GM12878 (cell line): ENCODE measurements at regions not wholly inside any gene's neighbourhood (a gene's known extent, or its start where the extent isn't known, plus 50 kb on each side); places are given as distances from the start of the nearest gene placed in this dataset.

Source experiments
- ATAC-seq: fragments of 200-7000 bp; cut with Tn5 transposase; 3 replicates; pipeline ENCODE4 v1.9.1; 2020; ENCODE audit warnings: mild to moderate bottlenecking, moderate library complexity
- BruUV-seq: library from RNA; stranded (reverse); fragments of 400-500 nt; replicated peaks from 2 replicates; lab custom pipeline; 2021; lab: Mats Ljungman, UMichigan
- CTCF ChIA-PET: fragments of 300-600 bp; sonication (Branson Sonifier 250); formaldehyde crosslinking; extraction: SDS; loops from one replicate; lab custom pipeline; 2021; ENCODE audit warnings: inconsistent platforms; lab: Yijun Ruan, JAX
- POLR2A ChIA-PET: fragments of 350-600 bp; formaldehyde crosslinking; extraction: SDS; loops from one replicate; lab custom pipeline; 2021; ENCODE audit warnings: inconsistent platforms; lab: Charles Lee
- RAD21 ChIA-PET: fragments of 300-600 bp; sonication (Branson Sonifier 250); formaldehyde crosslinking; loops from one replicate; lab custom pipeline; 2023; ENCODE audit warnings: antibody characterized with exemption; ENCODE audit not compliant: unreplicated experiment; lab: Charles Lee
- SMC1A ChIA-PET: fragments of 300-600 bp; sonication (Branson Sonifier 250); formaldehyde crosslinking; loops from one replicate; lab custom pipeline; 2023; ENCODE audit not compliant: unreplicated experiment, uncharacterized antibody; lab: Charles Lee
- DNase-seq: peaks from one replicate; pipeline ENCODE4 v3.0.0-alpha.2; 2011; ENCODE audit warnings: low read depth, low spot score
- FAIRE-seq: peaks from 3 replicates; lab custom pipeline; 2011; peaks lifted over from hg19 to GRCh38; lab: Jason Lieb, UNC
- H2AFZ ChIP-seq: 2 replicates; pipeline ENCODE4 v1.6.0; 2011; ENCODE audit warnings: low read depth, low read length, control low read depth; ENCODE audit not compliant: control insufficient read depth
- H3K27ac ChIP-seq: 2 replicates; pipeline ENCODE4 v1.5.1; 2011; ENCODE audit warnings: control low read depth; ENCODE audit not compliant: control insufficient read depth, insufficient read depth
- H3K27me3 ChIP-seq, 2 experiments: replicated peaks in 1 of 2; 2 replicates each; pipeline versions ENCODE4 v1.6.0 to v1.6.1; 2011; ENCODE audit warnings: low read length in 1 of 2; ENCODE audit not compliant: control insufficient read depth in 2 of 2, insufficient read depth in 2 of 2
- H3K36me3 ChIP-seq, 2 experiments: 2 replicates each; pipeline ENCODE4 v1.5.1; 2011; ENCODE audit warnings: low read length in 1 of 2; ENCODE audit not compliant: control insufficient read depth in 2 of 2, insufficient read depth in 2 of 2
- H3K4me1 ChIP-seq: 2 replicates; pipeline ENCODE4 v1.6.1; 2011; ENCODE audit warnings: mild to moderate bottlenecking, low read length, moderate library complexity, mixed read lengths; ENCODE audit not compliant: control insufficient read depth, insufficient read depth
- H3K4me2 ChIP-seq: 2 replicates; pipeline ENCODE4 v1.6.0; 2011; ENCODE audit warnings: control low read depth; ENCODE audit not compliant: control insufficient read depth, insufficient read depth
- H3K4me3 ChIP-seq: fragments of 200-600 bp; sonication (generic); 2 replicates; pipeline ENCODE4 v1.5.1; 2016
- H3K79me2 ChIP-seq: 2 replicates; pipeline ENCODE4 v1.6.0; 2011; ENCODE audit warnings: low read length; ENCODE audit not compliant: control insufficient read depth, insufficient read depth
- H3K9ac ChIP-seq: 2 replicates; pipeline ENCODE4 v1.8.0; 2011; ENCODE audit warnings: low read length, control low read depth, mixed read lengths; ENCODE audit not compliant: control insufficient read depth, insufficient read depth
- H3K9me3 ChIP-seq: replicated peaks from 3 replicates; pipeline ENCODE4 v1.5.1; 2011; ENCODE audit warnings: mild to moderate bottlenecking, low read length; ENCODE audit not compliant: control insufficient read depth, insufficient read depth
- H4K20me1 ChIP-seq: 2 replicates; pipeline ENCODE4 v1.6.0; 2011; ENCODE audit not compliant: control insufficient read depth, insufficient read depth
- BMI1 ChIP-seq: fragments of 450-650 bp; IDR thresholded peaks from 2 replicates; pipeline ENCODE4 v1.6.1; 2016; ENCODE audit warnings: mild to moderate bottlenecking, moderate library complexity, borderline replicate concordance
- CHD4 ChIP-seq: fragments of 200-600 bp; sonication (generic); IDR thresholded peaks from 2 replicates; pipeline ENCODE4 v1.6.1; 2016; ENCODE audit warnings: mild to moderate bottlenecking
- ESRRA ChIP-seq: IDR thresholded peaks from 2 replicates; pipeline ENCODE4 v1.6.1; 2012; ENCODE audit warnings: mild to moderate bottlenecking, low read length, improper control_type of control experiment
- IRF4 ChIP-seq: IDR thresholded peaks from 2 replicates; pipeline ENCODE4 v1.6.1; 2011; ENCODE audit warnings: low read depth, low read length
- JUNB ChIP-seq: IDR thresholded peaks from 2 replicates; pipeline ENCODE4 v1.6.1; 2016; ENCODE audit warnings: antibody characterized with exemption, mild to moderate bottlenecking
- JUND ChIP-seq: IDR thresholded peaks from 2 replicates; pipeline ENCODE4 v1.6.1; 2012; ENCODE audit warnings: low read depth, mild to moderate bottlenecking, low read length, improper control_type of control experiment, moderate library complexity
- NBN ChIP-seq: fragments of 450-650 bp; IDR thresholded peaks from 2 replicates; pipeline ENCODE4 v1.6.1; 2016
- NFYB ChIP-seq: IDR thresholded peaks from 2 replicates; pipeline ENCODE4 v1.6.1; 2011; ENCODE audit warnings: low read depth, mild to moderate bottlenecking, low read length, improper control_type of control experiment, moderate library complexity; ENCODE audit not compliant: insufficient read depth
- NR2F1 ChIP-seq: fragments of 450-650 bp; conservative IDR thresholded peaks from 2 replicates; pipeline ENCODE4 v1.6.1; 2017; ENCODE audit warnings: mild to moderate bottlenecking
- RAD51 ChIP-seq: fragments of 450-650 bp; IDR thresholded peaks from 2 replicates; pipeline ENCODE4 v1.6.1; 2016; ENCODE audit warnings: moderate library complexity, mild to moderate bottlenecking, inconsistent platforms
- RB1 ChIP-seq: fragments of 450-650 bp; formaldehyde crosslinking; IDR thresholded peaks from 2 replicates; pipeline ENCODE4 v1.6.1; 2017; ENCODE audit warnings: mild to moderate bottlenecking, borderline replicate concordance
- RBBP5 ChIP-seq: fragments of 200-600 bp; sonication (generic); conservative IDR thresholded peaks from 2 replicates; pipeline ENCODE4 v1.6.1; 2016
- SIX5 ChIP-seq: IDR thresholded peaks from 2 replicates; pipeline ENCODE4 v1.6.1; 2011; ENCODE audit warnings: mild to moderate bottlenecking, low read depth, low read length, moderate library complexity; ENCODE audit not compliant: severe bottlenecking
- TARDBP ChIP-seq: IDR thresholded peaks from 2 replicates; pipeline ENCODE4 v1.6.1; 2016; ENCODE audit warnings: borderline replicate concordance
- WGBS: methylation state at CpG from one replicate; pipeline ENCODE4 v1.1.6; 2016; ENCODE audit warnings: low lambda C conversion rate; ENCODE audit not compliant: insufficient replicate concordance, insufficient coverage; ENCODE audit errors: missing lambda C conversion rate; 5-methylcytosine and 5-hydroxymethylcytosine counted together
- in situ Hi-C: fragments of 300-500 bp; cut with MboI; formaldehyde crosslinking; loops from 9 replicates; pipeline ENCODE4 v1.14.3; 2018; ENCODE audit warnings: mixed read lengths
- intact Hi-C: fragments of 100-400 bp; cut with micrococcal nuclease; formaldehyde crosslinking; loops from one replicate; pipeline ENCODE4 v1.14.2; 2022; ENCODE audit not compliant: unreplicated experiment
- TF ChIP-seq, protein P1 (sequence below): IDR thresholded peaks from 2 replicates; pipeline ENCODE4 v1.6.1; 2011; ENCODE audit warnings: mild to moderate bottlenecking, low read depth, low read length, moderate library complexity; ENCODE audit not compliant: insufficient replicate concordance
- TF ChIP-seq, protein P2 (sequence below): fragments of 450-650 bp; formaldehyde crosslinking; IDR thresholded peaks from 2 replicates; pipeline ENCODE4 v1.4.0; 2022; ENCODE audit warnings: mild to moderate bottlenecking, moderate library complexity
- TF ChIP-seq, protein P3 (sequence below): fragments of 450-650 bp; IDR thresholded peaks from 2 replicates; pipeline ENCODE4 v1.6.1; 2018; ENCODE audit warnings: borderline replicate concordance, mild to moderate bottlenecking; ENCODE audit not compliant: partially characterized antibody

DNA sequence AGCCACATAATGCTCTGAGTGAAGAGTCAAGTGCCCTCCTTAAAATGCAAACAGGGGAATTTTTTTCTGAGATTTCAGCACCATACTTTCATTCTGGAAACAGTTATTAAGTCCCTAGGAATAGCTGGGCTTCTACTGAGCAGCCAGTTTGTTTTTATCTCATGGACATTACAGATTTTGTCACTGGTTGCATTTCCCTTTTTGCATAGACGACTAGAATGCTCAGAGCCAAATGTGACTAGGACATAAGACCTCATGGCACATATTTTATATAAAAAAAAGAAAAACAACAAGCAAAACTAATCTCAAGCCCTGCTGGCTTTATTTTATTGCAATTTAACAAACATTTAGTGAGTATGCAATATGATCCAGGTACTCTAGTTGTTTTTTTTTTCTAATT is 112.7 kb upstream of the NANOGP8 start:
- H4K20me1 ChIP-seq: no peaks in the 10 kb centered on the region
- H3K27ac ChIP-seq: no peak overlapping the region
- ChIA-PET POLR2A (no interaction called here), SMC1A (interaction anchor here (0.5 to 1.7 kb wide), 2 partner anchors 10 to 345 kb away, joined by 3 to 4 read pairs; no protein-coding TSS in a partner anchor), RAD21 (no interaction called here), CTCF (no interaction called here)
- no peaks in the 10 kb centered on the region for H3K27me3 ChIP-seq
- FAIRE-seq (no peak), DNase-seq (no peak), ATAC-seq (no peak)
- no peaks in the 10 kb centered on the region for H3K79me2 ChIP-seq
- intact Hi-C loops: no loop called here
- no peaks in the 10 kb centered on the region for H3K9me3 ChIP-seq
- H3K4me1 ChIP-seq: no peaks in the 10 kb centered on the region
- no peaks in the 10 kb centered on the region for H3K36me3 ChIP-seq
- BruUV-seq: no TSS peak
- TF ChIP-seq RB1 (no peak), NBN (no peak), BMI1 (no peak), RBBP5 (no peak), CHD4 (no peak), NR2F1 (no peak), NFYB (no peak), ESRRA (no peak), JUND (no peak), JUNB (no peak), SIX5 (no peak), IRF4 (no peak), TARDBP (no peak), RAD51 (no peak)
- TF ChIP-seq, protein P1, sequence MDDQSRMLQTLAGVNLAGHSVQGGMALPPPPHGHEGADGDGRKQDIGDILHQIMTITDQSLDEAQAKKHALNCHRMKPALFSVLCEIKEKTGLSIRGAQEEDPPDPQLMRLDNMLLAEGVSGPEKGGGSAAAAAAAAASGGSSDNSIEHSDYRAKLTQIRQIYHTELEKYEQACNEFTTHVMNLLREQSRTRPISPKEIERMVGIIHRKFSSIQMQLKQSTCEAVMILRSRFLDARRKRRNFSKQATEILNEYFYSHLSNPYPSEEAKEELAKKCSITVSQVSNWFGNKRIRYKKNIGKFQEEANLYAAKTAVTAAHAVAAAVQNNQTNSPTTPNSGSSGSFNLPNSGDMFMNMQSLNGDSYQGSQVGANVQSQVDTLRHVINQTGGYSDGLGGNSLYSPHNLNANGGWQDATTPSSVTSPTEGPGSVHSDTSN: no peak
- TF ChIP-seq, protein P2, sequence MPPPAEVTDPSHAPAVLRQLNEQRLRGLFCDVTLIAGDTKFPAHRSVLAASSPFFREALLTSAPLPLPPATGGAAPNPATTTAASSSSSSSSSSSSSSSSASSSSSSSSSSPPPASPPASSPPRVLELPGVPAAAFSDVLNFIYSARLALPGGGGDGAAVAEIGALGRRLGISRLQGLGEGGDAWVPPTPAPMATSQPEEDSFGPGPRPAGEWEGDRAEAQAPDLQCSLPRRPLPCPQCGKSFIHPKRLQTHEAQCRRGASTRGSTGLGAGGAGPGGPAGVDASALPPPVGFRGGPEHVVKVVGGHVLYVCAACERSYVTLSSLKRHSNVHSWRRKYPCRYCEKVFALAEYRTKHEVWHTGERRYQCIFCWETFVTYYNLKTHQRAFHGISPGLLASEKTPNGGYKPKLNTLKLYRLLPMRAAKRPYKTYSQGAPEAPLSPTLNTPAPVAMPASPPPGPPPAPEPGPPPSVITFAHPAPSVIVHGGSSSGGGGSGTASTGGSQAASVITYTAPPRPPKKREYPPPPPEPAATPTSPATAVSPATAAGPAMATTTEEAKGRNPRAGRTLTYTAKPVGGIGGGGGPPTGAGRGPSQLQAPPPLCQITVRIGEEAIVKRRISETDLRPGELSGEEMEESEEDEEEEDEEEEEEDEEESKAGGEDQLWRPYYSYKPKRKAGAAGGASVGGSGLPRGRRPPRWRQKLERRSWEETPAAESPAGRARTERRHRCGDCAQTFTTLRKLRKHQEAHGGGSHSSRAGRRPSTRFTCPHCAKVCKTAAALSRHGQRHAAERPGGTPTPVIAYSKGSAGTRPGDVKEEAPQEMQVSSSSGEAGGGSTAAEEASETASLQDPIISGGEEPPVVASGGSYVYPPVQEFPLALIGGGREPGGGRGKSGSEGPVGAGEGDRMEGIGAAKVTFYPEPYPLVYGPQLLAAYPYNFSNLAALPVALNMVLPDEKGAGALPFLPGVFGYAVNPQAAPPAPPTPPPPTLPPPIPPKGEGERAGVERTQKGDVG (CRISPR knock-in tag): no peak
- TF ChIP-seq, protein P3, sequence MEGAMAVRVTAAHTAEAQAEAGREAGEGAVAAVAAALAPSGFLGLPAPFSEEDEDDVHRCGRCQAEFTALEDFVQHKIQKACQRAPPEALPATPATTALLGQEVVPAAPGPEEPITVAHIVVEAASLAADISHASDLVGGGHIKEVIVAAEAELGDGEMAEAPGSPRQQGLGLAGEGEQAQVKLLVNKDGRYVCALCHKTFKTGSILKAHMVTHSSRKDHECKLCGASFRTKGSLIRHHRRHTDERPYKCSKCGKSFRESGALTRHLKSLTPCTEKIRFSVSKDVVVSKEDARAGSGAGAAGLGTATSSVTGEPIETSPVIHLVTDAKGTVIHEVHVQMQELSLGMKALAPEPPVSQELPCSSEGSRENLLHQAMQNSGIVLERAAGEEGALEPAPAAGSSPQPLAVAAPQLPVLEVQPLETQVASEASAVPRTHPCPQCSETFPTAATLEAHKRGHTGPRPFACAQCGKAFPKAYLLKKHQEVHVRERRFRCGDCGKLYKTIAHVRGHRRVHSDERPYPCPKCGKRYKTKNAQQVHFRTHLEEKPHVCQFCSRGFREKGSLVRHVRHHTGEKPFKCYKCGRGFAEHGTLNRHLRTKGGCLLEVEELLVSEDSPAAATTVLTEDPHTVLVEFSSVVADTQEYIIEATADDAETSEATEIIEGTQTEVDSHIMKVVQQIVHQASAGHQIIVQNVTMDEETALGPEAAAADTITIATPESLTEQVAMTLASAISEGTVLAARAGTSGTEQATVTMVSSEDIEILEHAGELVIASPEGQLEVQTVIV: no peak
- no peak overlapping the region for H3K4me3 ChIP-seq
- no peak overlapping the region for H3K4me2 ChIP-seq
- WGBS: 0% methylated on average over 1 of the region's 1 CpG
- no peak overlapping the region for H2AFZ ChIP-seq
- H3K9ac ChIP-seq: no peak overlapping the region
- in situ Hi-C loops: no loop called here
